Cardiac fibroblast (primary cell): ENCODE measurements at regions not wholly inside any gene's neighbourhood (a gene's known extent, or its start where the extent isn't known, plus 50 kb on each side); places are given as distances from the start of the nearest gene placed in this dataset.
"Not testable (repeated sequence)": the region's sequence is repeated elsewhere in the genome, so short reads cannot be mapped to it uniquely, and the experiment has no call there.

Experiments used
- DNase-seq, 2 donors: peaks; one replicate each; pipeline versions ENCODE4 v3.0.0 to v3.0.0-alpha.2; 2010; ENCODE audit warnings: low read depth in 2 of 2
- H3K4me3 ChIP-seq, 2 donors: replicated peaks in 1 of 2; 1 replicate in 1 of 2; 2 replicates in 1 of 2; pipeline ENCODE4 v1.5.1; 2011; ENCODE audit warnings: low read depth in 2 of 2, low read length in 2 of 2, mild to moderate bottlenecking in 2 of 2, moderate library complexity in 1 of 2
- CTCF ChIP-seq: IDR thresholded peaks from one replicate; pipeline ENCODE4 v1.5.1; 2011; ENCODE audit warnings: low read depth, mild to moderate bottlenecking, low read length, inconsistent platforms

DNA sequence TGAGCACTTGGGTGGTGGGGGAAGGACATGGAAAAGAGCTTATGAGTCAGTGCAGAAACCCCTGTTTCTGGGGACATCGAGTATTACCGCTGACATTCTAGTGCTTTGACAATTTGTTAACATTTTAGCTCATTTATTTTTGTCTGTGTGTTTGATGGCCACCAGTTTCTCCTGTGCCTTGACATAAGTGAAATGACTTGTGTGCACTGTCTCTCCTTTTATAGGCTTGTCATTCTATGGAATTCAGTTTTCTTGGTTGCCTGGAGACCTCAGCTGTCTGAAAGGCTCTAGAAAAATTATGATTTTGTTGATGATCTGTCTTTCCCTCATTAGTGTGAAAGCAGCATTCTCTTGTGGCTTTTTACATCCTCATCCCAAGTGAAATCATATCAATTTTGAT, 190.0 kb upstream of the SMIM30 start:
- TF ChIP-seq CTCF: no peak
- H3K4me3 ChIP-seq: no peak overlapping the region
- DNase-seq: no peak

GRCh38 chr7:113307147-113307546, 188.8 kb upstream of the SMIM30 start:
- no peak for DNase-seq
- no peak for TF ChIP-seq CTCF
- H3K4me3 ChIP-seq: no peak overlapping the region

- TF ChIP-seq CTCF: no peak
- DNase-seq: no peak
- H3K4me3 ChIP-seq: no peak overlapping the region
Observed at GRCh38 chr7:113306302-113306701, 187.9 kb upstream of the SMIM30 start.

DNA sequence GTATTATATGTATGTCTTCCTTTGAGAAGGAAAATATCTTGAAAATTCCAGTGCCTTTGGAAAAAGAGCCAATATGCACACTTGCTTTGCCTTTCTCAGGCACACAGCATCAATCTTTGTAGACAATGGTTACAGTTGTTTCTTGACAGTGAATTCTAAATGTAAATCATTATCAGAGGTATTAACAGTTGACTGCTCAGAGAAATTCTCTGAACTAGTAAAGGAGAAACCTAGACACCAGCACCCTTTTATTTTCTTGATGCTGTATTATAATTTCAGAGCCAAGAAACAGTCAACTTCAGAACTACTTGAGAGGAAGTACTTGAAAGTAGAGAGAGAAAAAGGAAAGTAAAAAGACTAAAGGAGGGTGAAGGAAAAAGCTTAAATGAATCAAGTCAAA, 185.8 kb upstream of the SMIM30 start:
- no peak overlapping the region for H3K4me3 ChIP-seq
- no peak for TF ChIP-seq CTCF
- DNase-seq: no peak

GRCh38 chr7:113303388-113303787, 185.0 kb upstream of the SMIM30 start:
- H3K4me3 ChIP-seq, DNase-seq: not testable (repeated sequence)

- no peak for DNase-seq
- no peak overlapping the region for H3K4me3 ChIP-seq
- no peak for TF ChIP-seq CTCF
Observed at GRCh38 chr7:113301983-113302382, 183.6 kb upstream of the SMIM30 start.

DNA sequence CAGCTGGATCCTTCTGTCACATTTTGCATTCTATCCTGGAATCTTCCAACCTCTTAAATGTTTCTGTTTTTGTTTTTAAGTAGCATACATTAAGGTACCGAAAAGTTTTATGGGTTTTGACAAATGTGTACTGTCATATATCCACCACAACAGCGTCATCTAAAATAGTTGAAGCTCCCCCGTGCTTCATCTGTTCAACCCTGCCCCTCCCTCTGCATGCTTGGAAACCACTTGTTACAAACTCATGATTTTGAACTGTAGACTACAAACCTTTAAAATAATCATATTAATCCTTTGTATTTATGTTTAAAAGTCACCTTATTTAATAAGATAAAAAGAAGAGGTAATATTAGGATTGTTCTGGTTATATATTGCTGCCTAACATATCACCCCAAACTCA, 182.8 kb upstream of the SMIM30 start:
- TF ChIP-seq CTCF: no peak
- no peak overlapping the region for H3K4me3 ChIP-seq
- DNase-seq: no peak
